Upper lobe of left lung (tissue), 6 donors: ENCODE measurements at regions not wholly inside any gene's neighbourhood (a gene's known extent, or its start where the extent isn't known, plus 50 kb on each side); places are given as distances from the start of the nearest gene placed in this dataset.
A peak's percentile ranks its signal among the peaks of the same experiment; 100 is the strongest.
"Not testable (repeated sequence)": the region's sequence is repeated elsewhere in the genome, so short reads cannot be mapped to it uniquely, and the experiment has no call there.

Experiments used
- ATAC-seq, 2 donors: fragments of 200-7000 bp; cut with Tn5 transposase; one replicate each; pipeline ENCODE4 v1.9.1; 2022; ENCODE audit warnings: mild to moderate bottlenecking in 2 of 2, moderate library complexity in 2 of 2; ENCODE audit not compliant: low FRiP score in 2 of 2
- DNase-seq, 2 donors: peaks; one replicate each; pipeline ENCODE4 v3.0.0-alpha.2; 2019 to 2020
- H3K27ac ChIP-seq, 4 donors: fragments of 200-600 bp; sonication (generic); one replicate each; pipeline ENCODE4 v1.5.1; 2016 to 2019
- H3K27me3 ChIP-seq, 4 donors: fragments of 200-600 bp; sonication (generic); one replicate each; pipeline ENCODE4 v1.5.1; 2017 to 2019
- H3K36me3 ChIP-seq, 4 donors: fragments of 200-600 bp; sonication (generic); one replicate each; pipeline ENCODE4 v1.5.1; 2016 to 2019
- H3K4me1 ChIP-seq, 4 donors: fragments of 200-600 bp; sonication (generic); one replicate each; pipeline ENCODE4 v1.5.1; 2018 to 2019
- H3K4me3 ChIP-seq, 4 donors: fragments of 200-600 bp; sonication (generic); one replicate each; pipeline ENCODE4 v1.5.1; 2017 to 2019; ENCODE audit warnings: mild to moderate bottlenecking in 2 of 4, moderate library complexity in 1 of 4
- H3K9me3 ChIP-seq, 4 donors: fragments of 200-600 bp; sonication (generic); one replicate each; pipeline ENCODE4 v1.5.1; 2018 to 2019
- EP300 ChIP-seq, 4 donors: sonication (generic); formaldehyde crosslinking; IDR thresholded peaks; one replicate each; pipeline ENCODE4 v1.5.1; 2017; ENCODE audit warnings: antibody characterized with exemption in 4 of 4, control low read depth in 2 of 4
- POLR2A ChIP-seq, 4 donors: fragments of 450-650 bp; IDR thresholded peaks; one replicate each; pipeline ENCODE4 v1.5.1; 2016 to 2017; ENCODE audit warnings: antibody characterized with exemption in 4 of 4, mild to moderate bottlenecking in 2 of 4
- POLR2AphosphoS5 ChIP-seq, 2 donors: sonication (generic); formaldehyde crosslinking; IDR thresholded peaks; one replicate each; pipeline ENCODE4 v1.5.1; 2017; ENCODE audit warnings: antibody characterized with exemption in 2 of 2
- WGBS, 2 donors: methylation state at CpG; one replicate each; pipeline ENCODE4 v1.1.5; 2017 to 2018; 5-methylcytosine and 5-hydroxymethylcytosine counted together
- TF ChIP-seq, protein P1 (sequence below), 6 experiments: fragments of 450-650 bp in 4 of 6; fragments of 200-600 bp in 2 of 6; sonication (generic) in 2 of 6; IDR thresholded peaks; one replicate each; pipeline ENCODE4 v1.5.1; 2016 to 2019; ENCODE audit warnings: antibody characterized with exemption in 6 of 6
- donor health status: DM: no; HTN: no; CAD: no; lungs with moderate emphysema.
- donor health status: DM: no; HTN: yes; CAD: no; lungs with severe emphysema.

GRCh38 chr20:43386878-43387277, 70.8 kb upstream of the SRSF6 start:
- WGBS, 2 donors = 67 to 70% methylated on average over 4 of the region's 4 CpGs
- peaks cover 0 to 20% (median 9%) of the 10 kb centered on the region in 4 donors for H3K4me1 ChIP-seq
- H3K27me3 ChIP-seq = no peaks in the 10 kb centered on the region
- ATAC-seq = no peak
- no peak overlapping the region for H3K27ac ChIP-seq
- DNase-seq = no peak
- no peaks in the 10 kb centered on the region for H3K9me3 ChIP-seq
- H3K36me3 ChIP-seq = no peaks in the 10 kb centered on the region
- H3K4me3 ChIP-seq = no peak overlapping the region
- TF ChIP-seq, protein P1, sequence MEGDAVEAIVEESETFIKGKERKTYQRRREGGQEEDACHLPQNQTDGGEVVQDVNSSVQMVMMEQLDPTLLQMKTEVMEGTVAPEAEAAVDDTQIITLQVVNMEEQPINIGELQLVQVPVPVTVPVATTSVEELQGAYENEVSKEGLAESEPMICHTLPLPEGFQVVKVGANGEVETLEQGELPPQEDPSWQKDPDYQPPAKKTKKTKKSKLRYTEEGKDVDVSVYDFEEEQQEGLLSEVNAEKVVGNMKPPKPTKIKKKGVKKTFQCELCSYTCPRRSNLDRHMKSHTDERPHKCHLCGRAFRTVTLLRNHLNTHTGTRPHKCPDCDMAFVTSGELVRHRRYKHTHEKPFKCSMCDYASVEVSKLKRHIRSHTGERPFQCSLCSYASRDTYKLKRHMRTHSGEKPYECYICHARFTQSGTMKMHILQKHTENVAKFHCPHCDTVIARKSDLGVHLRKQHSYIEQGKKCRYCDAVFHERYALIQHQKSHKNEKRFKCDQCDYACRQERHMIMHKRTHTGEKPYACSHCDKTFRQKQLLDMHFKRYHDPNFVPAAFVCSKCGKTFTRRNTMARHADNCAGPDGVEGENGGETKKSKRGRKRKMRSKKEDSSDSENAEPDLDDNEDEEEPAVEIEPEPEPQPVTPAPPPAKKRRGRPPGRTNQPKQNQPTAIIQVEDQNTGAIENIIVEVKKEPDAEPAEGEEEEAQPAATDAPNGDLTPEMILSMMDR (IDR thresholded peaks at IDR 0.05) = no peak
- TF ChIP-seq POLR2A (IDR thresholded peaks at IDR 0.05) = no peak

DNA sequence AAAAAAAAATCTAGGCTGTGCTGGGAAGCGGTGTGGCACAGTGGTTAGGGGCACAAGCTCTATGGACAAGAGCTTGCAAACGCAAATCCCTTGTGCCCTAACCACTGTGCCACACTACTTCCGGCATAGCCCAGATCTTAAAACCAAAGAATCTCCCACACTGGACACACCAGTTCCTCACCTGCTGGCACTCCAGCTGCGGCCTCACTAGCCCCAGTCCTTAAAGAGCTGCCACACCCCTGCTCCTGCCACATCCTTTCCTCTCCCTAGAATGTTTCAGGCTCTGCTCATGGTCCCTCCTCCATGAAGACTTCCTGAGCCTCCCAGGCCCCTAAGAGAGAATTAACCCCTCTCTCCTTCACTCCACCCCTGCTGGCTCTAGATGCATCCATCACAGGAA, 71.8 kb upstream of the SRSF6 start:
- WGBS, 2 donors = 70 to 82% methylated on average over 4 of the region's 4 CpGs
- DNase-seq (no peak), ATAC-seq (no peak)
- no peaks in the 10 kb centered on the region for H3K27me3 ChIP-seq
- peaks cover 0 to 20% (median 9%) of the 10 kb centered on the region in 4 donors for H3K4me1 ChIP-seq
- no peaks in the 10 kb centered on the region for H3K36me3 ChIP-seq
- no peak overlapping the region for H3K27ac ChIP-seq
- no peaks in the 10 kb centered on the region for H3K9me3 ChIP-seq
- no peak for TF ChIP-seq POLR2AphosphoS5 (IDR thresholded peaks at IDR 0.05)
- TF ChIP-seq EP300 (IDR thresholded peaks at IDR 0.05) = no peak
- TF ChIP-seq POLR2A (IDR thresholded peaks at IDR 0.05) = no peak
- TF ChIP-seq, protein P1 (IDR thresholded peaks at IDR 0.05) = no peak
- no peak overlapping the region for H3K4me3 ChIP-seq

DNA sequence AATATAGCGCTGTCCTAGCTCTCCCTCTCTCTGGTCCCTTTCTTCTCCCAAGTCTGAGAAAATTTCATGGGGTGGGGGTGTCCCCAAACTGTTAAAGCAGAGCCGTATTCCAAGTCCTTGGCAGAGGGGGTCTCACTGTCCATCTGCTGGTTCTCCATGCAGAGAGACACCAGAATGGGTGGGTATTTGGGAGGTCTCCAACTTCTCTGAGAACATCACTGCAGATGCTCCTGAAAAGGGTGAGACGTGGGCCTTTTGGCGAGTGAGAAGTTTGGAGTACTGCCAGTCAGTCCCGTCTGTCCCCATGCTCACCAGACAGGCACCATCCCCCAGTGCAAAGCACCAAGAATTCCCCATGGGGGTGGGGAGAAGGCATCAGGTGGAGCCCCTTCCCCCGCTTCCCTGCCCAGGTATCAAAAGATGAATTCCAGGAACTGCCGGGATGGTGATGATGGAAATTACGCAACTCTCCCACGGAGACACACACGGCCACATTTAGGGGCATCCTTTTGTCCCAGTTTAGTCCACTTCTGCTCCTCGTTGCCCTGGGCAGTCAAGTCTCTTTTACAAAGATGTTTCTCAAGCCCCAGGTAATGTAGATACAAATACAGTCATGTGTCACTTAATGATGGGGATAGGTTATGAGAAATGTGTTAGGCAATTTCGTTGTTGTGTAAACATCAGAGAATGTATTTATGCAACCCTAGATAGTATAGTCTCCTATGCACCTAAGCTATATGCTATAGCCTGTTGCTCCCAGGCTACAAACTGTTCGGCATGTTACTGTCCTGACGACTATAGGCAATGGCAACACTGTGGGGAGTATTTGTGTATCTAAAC, 73.4 kb upstream of the SRSF6 start:
- no peak overlapping the region for H3K27ac ChIP-seq
- H3K36me3 ChIP-seq = no peaks in the 10 kb centered on the region
- 61 to 63% methylated on average over 12 to 14 of the region's 14 CpGs for WGBS, 2 donors
- H3K4me1 ChIP-seq = peaks cover 0 to 15% (median 4%) of the 10 kb centered on the region in 4 donors
- ATAC-seq = no peak
- no peaks in the 10 kb centered on the region for H3K9me3 ChIP-seq
- no peaks in the 10 kb centered on the region for H3K27me3 ChIP-seq
- no peak for TF ChIP-seq POLR2AphosphoS5 (IDR thresholded peaks at IDR 0.05)
- TF ChIP-seq EP300 (IDR thresholded peaks at IDR 0.05) = no peak
- TF ChIP-seq, protein P1 (IDR thresholded peaks at IDR 0.05) = no peak
- no peak for TF ChIP-seq POLR2A (IDR thresholded peaks at IDR 0.05)
- DNase-seq = no peak
- no peak overlapping the region for H3K4me3 ChIP-seq

- WGBS, 2 donors = 48 to 49% methylated on average over 8 of the region's 8 CpGs
- H3K27ac ChIP-seq = no peak overlapping the region
- ATAC-seq (peak in 1 of 2 donors; percentile 72), DNase-seq (no peak)
- TF ChIP-seq POLR2AphosphoS5 (IDR thresholded peaks at IDR 0.05) = no peak
- TF ChIP-seq EP300 (IDR thresholded peaks at IDR 0.05) = no peak
- TF ChIP-seq, protein P1 (IDR thresholded peaks at IDR 0.05) = no peak
- no peak for TF ChIP-seq POLR2A (IDR thresholded peaks at IDR 0.05)
- no peak overlapping the region for H3K4me3 ChIP-seq
- no peaks in the 10 kb centered on the region for H3K36me3 ChIP-seq
- H3K9me3 ChIP-seq = no peaks in the 10 kb centered on the region
- no peaks in the 10 kb centered on the region for H3K27me3 ChIP-seq
- H3K4me1 ChIP-seq = peaks cover 0 to 7% (median 3%) of the 10 kb centered on the region in 4 donors
Observed at GRCh38 chr20:43383026-43383795, 74.5 kb upstream of the SRSF6 start.

GRCh38 chr20:43382135-43382534, 75.6 kb upstream of the SRSF6 start:
- not testable (repeated sequence) for H3K27ac ChIP-seq, H3K36me3 ChIP-seq, H3K9me3 ChIP-seq, H3K27me3 ChIP-seq, ATAC-seq, DNase-seq, H3K4me1 ChIP-seq, H3K4me3 ChIP-seq
- WGBS, 2 donors = 77 to 82% methylated on average over 6 of the region's 6 CpGs

DNA sequence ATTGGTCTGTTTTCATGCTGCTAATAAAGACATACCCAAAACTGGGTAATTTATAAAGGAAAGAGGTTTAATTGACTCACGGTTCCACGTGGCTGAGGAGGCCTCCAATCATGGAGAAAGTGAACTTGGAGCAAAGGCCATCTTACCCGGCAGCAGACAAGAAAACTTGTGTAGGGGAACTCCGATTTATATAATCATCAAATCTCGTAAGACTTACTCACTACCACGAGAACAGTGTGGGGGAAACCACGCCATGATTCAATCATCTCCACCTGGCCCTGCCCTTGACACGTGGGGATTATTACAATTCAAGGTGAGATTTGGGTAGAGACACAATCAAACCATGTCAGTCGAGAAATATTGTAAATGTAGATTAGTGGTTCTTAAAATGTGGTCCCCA, 76.2 kb upstream of the SRSF6 start:
- not testable (repeated sequence) for H3K27me3 ChIP-seq, DNase-seq, ATAC-seq, H3K27ac ChIP-seq, H3K4me3 ChIP-seq, H3K36me3 ChIP-seq, H3K9me3 ChIP-seq, H3K4me1 ChIP-seq
- WGBS, 2 donors = 78 to 85% methylated on average over 9 of the region's 9 CpGs
